ENCODE measurements at regions not wholly inside any gene's neighbourhood (a gene's known extent, or its start where the extent isn't known, plus 50 kb on each side); places are given as distances from the start of the nearest gene placed in this dataset.
A peak's percentile ranks its signal among the peaks of the same experiment; 100 is the strongest.

DNA sequence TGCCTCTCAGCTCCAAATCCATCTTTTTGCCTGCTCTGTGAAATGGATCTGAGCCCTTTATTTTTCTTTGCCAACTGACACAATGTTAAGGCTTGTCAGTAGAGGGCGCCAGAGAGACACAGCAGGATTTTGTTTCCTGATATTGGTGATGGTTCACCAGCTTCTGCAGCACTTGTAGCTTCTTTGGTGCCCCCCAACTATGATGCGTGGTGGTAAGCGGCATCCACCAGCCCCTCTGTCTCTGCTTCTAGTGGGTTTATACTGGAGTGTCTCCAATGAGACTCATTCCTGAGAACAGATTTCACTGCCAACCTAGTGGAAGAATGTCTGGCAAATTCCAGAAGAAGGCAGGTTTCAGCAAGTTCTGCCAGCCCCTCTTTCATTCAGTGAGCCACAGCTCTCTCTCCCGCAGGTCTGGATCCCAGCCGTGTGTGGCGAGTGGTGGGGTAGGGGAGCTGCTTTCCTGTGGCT lies 471.9 kb upstream of the FRG2C start:
- TF ChIP-seq, protein P1, sequence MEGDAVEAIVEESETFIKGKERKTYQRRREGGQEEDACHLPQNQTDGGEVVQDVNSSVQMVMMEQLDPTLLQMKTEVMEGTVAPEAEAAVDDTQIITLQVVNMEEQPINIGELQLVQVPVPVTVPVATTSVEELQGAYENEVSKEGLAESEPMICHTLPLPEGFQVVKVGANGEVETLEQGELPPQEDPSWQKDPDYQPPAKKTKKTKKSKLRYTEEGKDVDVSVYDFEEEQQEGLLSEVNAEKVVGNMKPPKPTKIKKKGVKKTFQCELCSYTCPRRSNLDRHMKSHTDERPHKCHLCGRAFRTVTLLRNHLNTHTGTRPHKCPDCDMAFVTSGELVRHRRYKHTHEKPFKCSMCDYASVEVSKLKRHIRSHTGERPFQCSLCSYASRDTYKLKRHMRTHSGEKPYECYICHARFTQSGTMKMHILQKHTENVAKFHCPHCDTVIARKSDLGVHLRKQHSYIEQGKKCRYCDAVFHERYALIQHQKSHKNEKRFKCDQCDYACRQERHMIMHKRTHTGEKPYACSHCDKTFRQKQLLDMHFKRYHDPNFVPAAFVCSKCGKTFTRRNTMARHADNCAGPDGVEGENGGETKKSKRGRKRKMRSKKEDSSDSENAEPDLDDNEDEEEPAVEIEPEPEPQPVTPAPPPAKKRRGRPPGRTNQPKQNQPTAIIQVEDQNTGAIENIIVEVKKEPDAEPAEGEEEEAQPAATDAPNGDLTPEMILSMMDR (IDR thresholded peaks at IDR 0.05): peak; percentile 68
- no peak for TF ChIP-seq EZH2 (IDR thresholded peaks at IDR 0.05; ENCODE audit: borderline replicate concordance, insufficient read depth, low read depth, low read length, poor library complexity, severe bottlenecking)
